HUES6 (cell line): ENCODE measurements at regions not wholly inside any gene's neighbourhood (a gene's known extent, or its start where the extent isn't known, plus 50 kb on each side); places are given as distances from the start of the nearest gene placed in this dataset.

ENCODE experiments used
- H3K27ac ChIP-seq: 2 replicates; pipeline ENCODE4 v1.7.0; 2013; ENCODE audit warnings: low read depth, mild to moderate bottlenecking, low read length, inconsistent platforms
- H3K27me3 ChIP-seq: 2 replicates; pipeline ENCODE4 v1.6.1; 2013; ENCODE audit warnings: low read length; ENCODE audit not compliant: control insufficient read depth, insufficient read depth
- H3K36me3 ChIP-seq: 2 replicates; pipeline ENCODE4 v1.6.1; 2013; ENCODE audit warnings: low read length; ENCODE audit not compliant: control insufficient read depth, insufficient read depth
- H3K4me1 ChIP-seq: 2 replicates; pipeline ENCODE4 v1.6.1; 2013; ENCODE audit warnings: low read length; ENCODE audit not compliant: control insufficient read depth, insufficient read depth
- H3K4me3 ChIP-seq: 2 replicates; pipeline ENCODE4 v1.5.1; 2013; ENCODE audit warnings: low read depth, low read length
- H3K9ac ChIP-seq: one replicate; pipeline ENCODE4 v1.6.1; 2013; ENCODE audit warnings: mild to moderate bottlenecking, low read length
- H3K9me3 ChIP-seq: 2 replicates; pipeline ENCODE4 v1.6.1; 2013; ENCODE audit warnings: low read depth, low read length; ENCODE audit not compliant: control insufficient read depth, insufficient read depth

DNA sequence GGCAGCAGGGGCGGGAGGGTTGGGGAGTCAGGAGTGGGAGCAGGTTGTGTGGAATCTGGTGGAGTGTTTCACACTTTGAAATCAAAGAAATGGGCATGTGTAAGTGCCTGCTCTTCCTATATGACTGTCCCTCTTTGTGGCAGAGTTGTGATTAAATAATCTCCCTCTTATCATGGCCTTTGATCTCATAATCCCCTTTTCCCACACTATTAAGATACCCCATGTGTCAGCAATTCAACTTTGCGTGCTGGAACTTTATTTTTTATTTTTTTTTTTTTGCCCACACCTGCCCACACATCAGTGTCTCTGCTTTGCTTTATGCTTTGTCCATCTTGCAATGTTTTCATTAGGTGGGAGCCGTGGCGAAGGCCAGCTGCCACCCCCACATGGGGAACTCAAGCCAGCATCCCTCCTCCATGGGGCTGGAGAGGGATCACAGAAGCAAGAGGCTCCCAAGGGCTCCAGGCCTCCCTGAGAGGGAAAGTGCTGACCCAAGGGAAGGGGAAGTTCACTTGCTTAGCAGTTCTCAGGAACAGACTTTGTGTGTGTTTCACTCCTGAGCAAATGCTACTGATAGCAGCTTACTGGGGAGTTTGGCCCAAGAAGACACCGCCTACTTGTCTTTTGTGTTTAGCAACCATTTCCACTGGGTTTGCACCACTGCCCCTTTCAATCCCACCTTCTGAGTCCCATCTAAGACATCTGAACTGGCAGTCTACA lies 243.4 kb downstream of the BCL11A start:
- Histone ChIP-seq H3K36me3 (no peaks in the 10 kb centered on the region), H3K27me3 (no peaks in the 10 kb centered on the region), H3K4me3 (no peak overlapping the region), H3K9me3 (no peaks in the 10 kb centered on the region), H3K4me1 (no peaks in the 10 kb centered on the region), H3K9ac (no peak overlapping the region), H3K27ac (no peak overlapping the region)

DNA sequence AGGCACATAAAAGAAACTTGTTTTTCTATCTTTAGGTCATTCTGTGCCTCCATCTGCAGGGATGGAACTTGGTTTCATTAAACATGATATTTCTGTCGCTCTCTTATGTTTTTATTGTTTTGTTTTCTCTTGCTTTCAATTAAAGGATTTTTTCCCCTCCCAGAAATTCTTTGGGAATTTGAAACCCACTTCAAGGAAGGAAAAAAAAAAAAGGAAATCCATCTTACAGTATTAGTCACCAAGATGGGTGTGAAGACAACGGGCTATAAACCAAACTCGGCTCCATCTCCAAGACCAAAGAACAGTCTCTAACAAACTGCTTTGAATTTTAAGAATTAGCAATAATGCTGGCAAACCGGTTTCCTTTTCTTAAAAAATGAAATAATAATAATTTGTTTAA lies 244.1 kb downstream of the BCL11A start:
- Histone ChIP-seq H3K27me3 (no peaks in the 10 kb centered on the region), H3K4me1 (no peaks in the 10 kb centered on the region), H3K9ac (no peak overlapping the region), H3K36me3 (no peaks in the 10 kb centered on the region), H3K9me3 (no peaks in the 10 kb centered on the region), H3K27ac (no peak overlapping the region), H3K4me3 (no peak overlapping the region)

- Histone ChIP-seq H3K9me3 (no peaks in the 10 kb centered on the region), H3K27me3 (no peaks in the 10 kb centered on the region; the same call in 1 of the 2 replicates), H3K9ac (no peak overlapping the region), H3K36me3 (no peaks in the 10 kb centered on the region), H3K4me3 (no peak overlapping the region), H3K27ac (no peak overlapping the region), H3K4me1 (peaks cover 3% of the 10 kb centered on the region; the same call in 1 of the 2 replicates)
Measured at GRCh38 chr2:60306267-60306861, 247.1 kb downstream of the BCL11A start.

- H3K27me3 ChIP-seq, result no peaks in the 10 kb centered on the region; the same call in 1 of the 2 replicates
- H3K4me3 ChIP-seq, result no peak overlapping the region
- peaks cover 3% of the 10 kb centered on the region; the same call in 1 of the 2 replicates for H3K4me1 ChIP-seq
- no peaks in the 10 kb centered on the region for H3K36me3 ChIP-seq
- H3K9ac ChIP-seq, result no peak overlapping the region
- no peak overlapping the region for H3K27ac ChIP-seq
- no peaks in the 10 kb centered on the region for H3K9me3 ChIP-seq
Measured at GRCh38 chr2:60303680-60304079, 249.8 kb downstream of the BCL11A start.

GRCh38 chr2:60302377-60303126 lies 250.9 kb downstream of the BCL11A start:
- Histone ChIP-seq H3K36me3 (no peaks in the 10 kb centered on the region), H3K4me3 (no peak overlapping the region), H3K27ac (no peak overlapping the region), H3K9me3 (no peaks in the 10 kb centered on the region), H3K4me1 (peaks cover 11% of the 10 kb centered on the region), H3K27me3 (no peaks in the 10 kb centered on the region; the same call in 1 of the 2 replicates), H3K9ac (no peak overlapping the region)

DNA sequence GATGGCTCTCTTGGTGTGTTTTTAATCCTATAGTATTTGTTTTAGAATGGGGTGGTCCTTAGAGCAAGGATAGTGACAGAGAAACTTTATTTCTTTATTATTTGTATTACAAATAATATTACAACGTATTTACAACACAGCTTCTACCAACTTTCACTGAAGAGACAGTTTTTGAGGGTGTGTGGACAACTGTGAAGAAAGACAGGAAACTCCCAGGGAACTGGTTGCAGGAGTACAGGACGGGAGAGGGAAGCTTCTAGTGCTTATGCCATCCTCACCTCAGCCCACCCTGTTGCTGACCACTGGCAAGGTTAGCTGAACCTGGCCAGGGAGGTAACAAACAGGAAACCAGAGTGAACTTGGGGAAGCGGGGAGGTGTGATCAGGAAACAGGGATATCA lies 251.7 kb downstream of the BCL11A start:
- no peaks in the 10 kb centered on the region for H3K36me3 ChIP-seq
- no peak overlapping the region for H3K27ac ChIP-seq
- no peak overlapping the region for H3K9ac ChIP-seq
- H3K4me3 ChIP-seq, result no peak overlapping the region
- peaks cover 16% of the 10 kb centered on the region for H3K4me1 ChIP-seq
- no peaks in the 10 kb centered on the region for H3K9me3 ChIP-seq
- H3K27me3 ChIP-seq, result peaks cover 6% of the 10 kb centered on the region; the same call in 1 of the 2 replicates

GRCh38 chr2:60299179-60299578 lies 254.3 kb downstream of the BCL11A start:
- Histone ChIP-seq H3K27ac (no peak overlapping the region), H3K9ac (no peak overlapping the region), H3K36me3 (no peaks in the 10 kb centered on the region), H3K27me3 (peaks cover 8% of the 10 kb centered on the region; the same call in 1 of the 2 replicates), H3K9me3 (no peaks in the 10 kb centered on the region), H3K4me3 (no peak overlapping the region), H3K4me1 (peaks cover 16% of the 10 kb centered on the region)

- Histone ChIP-seq H3K4me3 (peak overlapping the region; percentile 30; the same call in 1 of the 2 replicates), H3K36me3 (no peaks in the 10 kb centered on the region), H3K27ac (no peak overlapping the region), H3K27me3 (0 out of 2 replicates have a peak, but pooled peaks cover 8% of the 10 kb centered on the region), H3K4me1 (peaks cover 16% of the 10 kb centered on the region), H3K9ac (no peak overlapping the region), H3K9me3 (no peaks in the 10 kb centered on the region)
Measured at GRCh38 chr2:60298006-60298696, 255.3 kb downstream of the BCL11A start.

DNA sequence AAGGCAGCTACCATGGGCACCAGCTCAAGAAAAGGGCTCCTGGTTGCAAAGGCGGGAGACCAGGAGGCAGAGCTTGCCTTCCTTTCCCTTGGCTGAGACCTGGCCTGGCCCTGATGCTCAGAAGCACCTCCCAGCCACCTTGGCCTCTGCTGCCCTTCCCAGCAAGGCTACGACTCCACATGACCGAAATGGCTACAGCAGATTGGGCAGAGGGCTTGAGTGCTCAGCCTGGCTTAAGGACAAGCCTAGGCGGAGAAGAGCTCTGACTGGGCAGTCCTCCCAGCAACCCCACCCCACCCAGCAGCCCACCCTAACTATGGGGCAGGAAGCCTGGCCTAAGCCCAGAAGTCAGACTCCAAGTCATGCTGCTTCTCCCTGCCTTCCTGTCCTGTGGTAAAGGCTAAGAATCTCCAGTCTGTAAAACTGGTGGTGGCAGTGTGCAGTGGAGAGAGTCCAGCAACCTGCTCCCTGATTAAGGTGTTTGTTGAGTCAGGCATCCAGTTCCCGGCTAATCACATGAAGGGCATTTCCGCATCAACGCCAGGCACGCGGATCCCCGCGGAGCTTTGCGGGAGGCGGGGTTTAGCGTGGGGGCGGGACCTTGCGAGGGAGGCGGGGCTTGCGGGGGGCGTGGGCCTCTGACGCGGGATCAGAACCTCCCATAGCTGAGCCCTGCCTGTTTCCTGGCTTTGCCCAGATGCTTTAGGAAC lies 256.0 kb downstream of the BCL11A start:
- Histone ChIP-seq H3K4me3 (peak overlapping the region; percentile 30; the same call in 1 of the 2 replicates), H3K4me1 (peaks cover 13% of the 10 kb centered on the region), H3K9ac (no peak overlapping the region), H3K9me3 (no peaks in the 10 kb centered on the region), H3K36me3 (no peaks in the 10 kb centered on the region), H3K27ac (no peak overlapping the region), H3K27me3 (0 out of 2 replicates have a peak, but pooled peaks cover 8% of the 10 kb centered on the region)

DNA sequence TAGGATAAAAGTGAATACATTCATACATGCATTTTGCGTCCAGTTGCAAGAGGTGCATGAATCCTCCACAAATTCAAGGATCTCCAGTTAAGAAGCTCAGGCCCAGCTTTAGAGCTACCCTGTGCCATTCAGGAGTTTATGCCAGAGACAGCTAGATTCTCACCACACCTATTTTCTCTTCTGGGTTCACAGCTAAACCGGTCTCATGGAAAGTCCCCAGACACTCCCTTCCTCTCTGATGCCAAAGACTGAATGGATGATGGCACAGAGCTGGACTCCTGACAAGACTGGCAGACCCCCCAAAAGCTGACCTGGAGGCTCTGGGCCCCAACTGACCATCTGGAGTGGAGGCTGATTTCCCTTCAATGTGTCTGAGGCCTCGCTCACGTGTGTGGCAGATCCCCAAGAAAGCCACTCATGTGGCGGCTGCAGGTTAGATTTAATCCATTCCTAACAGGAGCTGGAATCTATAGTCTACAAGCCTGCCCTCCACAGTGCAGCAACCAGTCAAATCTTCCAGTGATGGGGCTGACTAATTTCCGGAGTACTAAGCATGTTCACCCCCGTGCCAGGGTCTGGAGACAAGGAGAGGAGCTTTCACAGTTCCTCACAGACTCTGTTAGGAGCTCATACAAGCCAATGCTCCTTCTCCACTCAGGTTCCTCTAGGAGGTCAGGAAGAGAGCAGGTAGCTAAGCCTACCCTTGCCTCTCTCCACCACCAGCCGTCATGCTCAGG lies 257.1 kb downstream of the BCL11A start:
- Histone ChIP-seq H3K4me1 (peaks cover 13% of the 10 kb centered on the region), H3K9ac (no peak overlapping the region), H3K36me3 (no peaks in the 10 kb centered on the region), H3K4me3 (no peak overlapping the region), H3K27ac (no peak overlapping the region), H3K27me3 (0 out of 2 replicates have a peak, but pooled peaks cover 8% of the 10 kb centered on the region), H3K9me3 (no peaks in the 10 kb centered on the region)
